NB4 (cell line): ENCODE measurements at regions not wholly inside any gene's neighbourhood (a gene's known extent, or its start where the extent isn't known, plus 50 kb on each side); places are given as distances from the start of the nearest gene placed in this dataset.

Experiments
- DNase-seq: peaks from one replicate; pipeline ENCODE4 v3.0.0; 2010; ENCODE audit warnings: low read depth
- H3K4me3 ChIP-seq: one replicate; pipeline ENCODE4 v1.5.1; 2011; ENCODE audit warnings: mild to moderate bottlenecking, low read depth, low read length, moderate library complexity
- MYC ChIP-seq: IDR thresholded peaks from 2 replicates; pipeline ENCODE4 v1.6.1; 2011; ENCODE audit warnings: low read depth, low read length
- POLR2A ChIP-seq: IDR thresholded peaks from 2 replicates; pipeline ENCODE4 v1.6.1; 2011; ENCODE audit warnings: mild to moderate bottlenecking; ENCODE audit not compliant: insufficient read length; ENCODE audit errors: extremely low read depth
- TF ChIP-seq, protein P1 (sequence below): IDR thresholded peaks from one replicate; pipeline ENCODE4 v1.5.1; 2012; ENCODE audit warnings: low read depth, low read length
- TF ChIP-seq, protein P2 (sequence below): IDR thresholded peaks from 2 replicates; pipeline ENCODE4 v1.6.1; 2011; ENCODE audit warnings: low read depth, low read length

DNA sequence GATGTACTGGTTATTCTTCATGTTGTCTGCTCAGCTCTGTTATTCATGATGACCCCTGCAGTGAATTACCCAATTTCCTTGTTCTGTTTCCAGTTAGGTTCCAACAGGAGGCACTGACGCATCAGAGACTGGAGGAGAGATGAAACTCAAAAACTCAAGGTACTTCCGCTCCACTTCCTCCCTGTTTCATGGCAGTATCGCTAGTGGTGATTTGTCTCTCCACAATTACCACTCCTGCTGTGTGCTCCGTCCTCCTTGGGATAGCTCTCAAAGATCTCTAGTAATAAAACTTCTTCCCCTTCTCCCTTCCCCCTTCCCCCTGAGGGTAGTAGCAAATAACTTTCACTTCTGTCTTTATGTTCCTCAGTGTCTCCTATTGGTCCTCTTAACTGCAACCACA, 107.4 kb upstream of the ABCB5 start:
- DNase-seq: peak; percentile 67
- TF ChIP-seq POLR2A (no peak), MYC (no peak)
- TF ChIP-seq, protein P1, sequence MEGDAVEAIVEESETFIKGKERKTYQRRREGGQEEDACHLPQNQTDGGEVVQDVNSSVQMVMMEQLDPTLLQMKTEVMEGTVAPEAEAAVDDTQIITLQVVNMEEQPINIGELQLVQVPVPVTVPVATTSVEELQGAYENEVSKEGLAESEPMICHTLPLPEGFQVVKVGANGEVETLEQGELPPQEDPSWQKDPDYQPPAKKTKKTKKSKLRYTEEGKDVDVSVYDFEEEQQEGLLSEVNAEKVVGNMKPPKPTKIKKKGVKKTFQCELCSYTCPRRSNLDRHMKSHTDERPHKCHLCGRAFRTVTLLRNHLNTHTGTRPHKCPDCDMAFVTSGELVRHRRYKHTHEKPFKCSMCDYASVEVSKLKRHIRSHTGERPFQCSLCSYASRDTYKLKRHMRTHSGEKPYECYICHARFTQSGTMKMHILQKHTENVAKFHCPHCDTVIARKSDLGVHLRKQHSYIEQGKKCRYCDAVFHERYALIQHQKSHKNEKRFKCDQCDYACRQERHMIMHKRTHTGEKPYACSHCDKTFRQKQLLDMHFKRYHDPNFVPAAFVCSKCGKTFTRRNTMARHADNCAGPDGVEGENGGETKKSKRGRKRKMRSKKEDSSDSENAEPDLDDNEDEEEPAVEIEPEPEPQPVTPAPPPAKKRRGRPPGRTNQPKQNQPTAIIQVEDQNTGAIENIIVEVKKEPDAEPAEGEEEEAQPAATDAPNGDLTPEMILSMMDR: no peak
- TF ChIP-seq, protein P2, sequence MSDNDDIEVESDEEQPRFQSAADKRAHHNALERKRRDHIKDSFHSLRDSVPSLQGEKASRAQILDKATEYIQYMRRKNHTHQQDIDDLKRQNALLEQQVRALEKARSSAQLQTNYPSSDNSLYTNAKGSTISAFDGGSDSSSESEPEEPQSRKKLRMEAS: no peak
- H3K4me3 ChIP-seq: no peak overlapping the region

DNA sequence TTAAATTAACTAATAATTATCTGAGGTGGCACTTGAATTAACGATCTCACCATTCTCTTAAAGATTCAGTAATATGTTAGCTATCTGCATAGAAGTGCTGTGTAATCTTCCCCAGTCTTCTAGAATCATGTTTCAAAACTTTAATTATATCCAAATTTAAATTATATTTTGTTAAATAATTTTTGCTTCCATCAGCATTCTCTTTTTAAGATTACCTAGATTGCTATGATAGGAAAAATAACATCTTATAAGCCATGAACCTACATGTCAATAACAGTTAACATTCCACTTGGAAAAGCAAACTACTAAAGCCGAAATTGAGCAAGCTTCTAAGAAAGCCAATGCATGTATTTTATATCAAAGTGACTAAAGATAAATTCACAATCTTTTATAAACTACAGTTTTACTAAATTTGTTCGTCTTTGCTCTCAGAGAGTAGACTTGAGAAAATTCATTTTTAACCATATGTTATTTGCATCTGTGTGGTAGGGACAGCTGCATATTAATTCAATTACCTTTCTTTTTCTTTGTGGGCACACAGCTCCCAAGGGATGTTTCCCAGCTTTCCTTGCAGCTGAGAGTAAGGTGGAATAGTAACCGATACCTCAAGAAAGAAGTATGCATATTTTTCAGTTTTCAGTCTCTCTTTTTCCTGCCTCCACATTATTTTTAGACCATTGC, 105.4 kb upstream of the ABCB5 start:
- DNase-seq: no peak
- no peak overlapping the region for H3K4me3 ChIP-seq
- TF ChIP-seq, protein P1: no peak
- TF ChIP-seq, protein P2: no peak
- TF ChIP-seq POLR2A (no peak), MYC (no peak)

DNA sequence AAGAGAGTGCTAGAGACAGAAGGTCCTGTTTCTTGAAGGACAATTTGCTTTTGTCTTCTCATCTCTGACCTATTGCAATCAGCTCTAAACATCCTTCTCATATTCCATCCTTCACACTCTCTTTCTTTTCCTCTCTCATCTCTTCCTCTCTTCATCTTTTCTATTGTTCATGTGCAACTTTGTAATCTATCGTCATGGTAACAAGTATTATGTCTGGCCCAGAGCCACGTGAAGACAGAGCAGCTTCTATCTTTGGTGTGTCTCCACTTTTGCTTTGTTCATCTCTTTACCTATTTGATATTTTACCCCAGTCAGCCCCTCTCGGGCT, 104.9 kb upstream of the ABCB5 start:
- TF ChIP-seq, protein P1: no peak
- DNase-seq: no peak
- no peak overlapping the region for H3K4me3 ChIP-seq

DNA sequence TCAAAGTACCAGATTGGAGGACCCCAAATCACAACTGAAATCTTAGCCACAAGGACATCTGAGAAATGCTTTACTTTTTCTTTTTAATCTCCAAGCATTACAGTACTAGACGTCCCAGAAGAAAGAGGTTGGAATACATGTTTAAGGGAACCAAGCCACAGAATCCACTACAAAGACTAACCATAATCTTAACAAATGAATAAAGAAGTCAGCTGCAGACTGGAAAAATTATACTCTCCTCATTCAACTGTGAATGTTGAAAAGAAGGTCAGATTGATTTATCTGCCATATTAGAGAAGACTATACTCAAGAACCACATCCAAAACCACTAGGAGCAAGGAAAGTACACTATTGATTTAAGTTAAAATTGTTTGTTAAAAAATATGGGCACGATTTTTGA, 102.1 kb upstream of the ABCB5 start:
- no peak for DNase-seq
- TF ChIP-seq POLR2A (no peak), MYC (no peak)
- TF ChIP-seq, protein P2: no peak
- TF ChIP-seq, protein P1: no peak
- H3K4me3 ChIP-seq: no peak overlapping the region

DNA sequence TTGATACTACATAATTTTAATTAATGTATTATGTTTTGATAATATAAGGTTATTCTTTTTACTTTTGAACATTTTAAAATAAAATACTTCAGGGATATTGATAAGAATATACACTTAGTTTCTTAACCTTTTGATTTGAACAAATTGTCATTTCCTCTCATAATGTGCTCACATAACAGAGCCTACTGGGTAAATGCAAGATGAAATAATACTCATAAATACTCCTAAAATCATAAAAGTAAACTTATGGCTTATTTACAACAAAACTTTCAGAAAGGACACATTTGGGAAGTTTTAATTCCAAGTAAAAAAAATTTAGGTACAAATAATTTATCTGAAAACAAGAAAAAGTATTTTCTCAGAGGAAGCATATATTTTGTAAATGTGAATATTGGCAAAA, 101.6 kb upstream of the ABCB5 start:
- DNase-seq: no peak
- TF ChIP-seq, protein P2: no peak
- no peak for TF ChIP-seq POLR2A
- H3K4me3 ChIP-seq: no peak overlapping the region

DNA sequence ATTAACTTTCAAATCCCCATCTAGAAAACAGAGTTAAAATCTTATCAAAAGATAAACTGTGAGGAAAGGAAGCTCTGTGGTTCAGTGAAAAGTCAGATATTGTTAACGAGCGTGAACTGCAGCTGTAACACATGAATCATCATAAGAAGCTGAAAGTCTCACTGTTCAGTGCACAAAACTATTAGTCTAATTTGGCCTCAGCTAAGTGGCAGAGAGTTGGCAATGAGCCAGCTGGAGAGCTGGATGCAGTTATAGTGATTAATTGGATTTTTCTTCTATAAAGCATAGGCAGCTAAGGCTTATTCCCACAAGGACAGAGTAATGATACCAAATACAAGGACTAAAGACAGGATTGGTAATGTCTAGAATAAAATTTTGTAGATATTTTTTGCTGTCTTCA, 101.1 kb upstream of the ABCB5 start:
- TF ChIP-seq, protein P1: no peak
- no peak for TF ChIP-seq MYC
- TF ChIP-seq POLR2A: no peak
- TF ChIP-seq, protein P2: no peak
- DNase-seq: no peak
- H3K4me3 ChIP-seq: no peak overlapping the region
